ENCODE measurements at regions not wholly inside any gene's neighbourhood (a gene's known extent, or its start where the extent isn't known, plus 50 kb on each side); places are given as distances from the start of the nearest gene placed in this dataset.

- Histone ChIP-seq H3K27ac (no peak overlapping the region), H3K27me3 (no peaks in the 10 kb centered on the region), H3K9ac (ENCODE audit: low read depth in 2 of 2, low read length in 2 of 2) (no peak overlapping the region), H3K4me1 (no peaks in the 10 kb centered on the region), H3K4me3 (no peak overlapping the region), H3K36me3 (no peaks in the 10 kb centered on the region), H3K9me3 (no peaks in the 10 kb centered on the region)
- no peak for DNase-seq
- intact Hi-C loops (cut with DNase I): no loop called here
- no peak for TF ChIP-seq CTCF (IDR thresholded peaks at IDR 0.05)
Observed at GRCh38 chr6:94041945-94042709, 622.8 kb upstream of the EPHA7 start.

- no peak for TF ChIP-seq CTCF (IDR thresholded peaks at IDR 0.05)
Observed at GRCh38 chr6:94036024-94036423, 616.7 kb upstream of the EPHA7 start.

GRCh38 chr6:94027374-94027773 is 608.0 kb upstream of the EPHA7 start:
- no peak overlapping the region for H3K27ac ChIP-seq
- H3K9ac ChIP-seq (ENCODE audit: low read depth in 2 of 2, low read length in 2 of 2): no peak overlapping the region
- no peaks in the 10 kb centered on the region for H3K27me3 ChIP-seq
- no peak overlapping the region for H3K4me3 ChIP-seq
- TF ChIP-seq CTCF (IDR thresholded peaks at IDR 0.05): no peak
- H3K36me3 ChIP-seq: no peaks in the 10 kb centered on the region
- no peaks in the 10 kb centered on the region for H3K9me3 ChIP-seq
- intact Hi-C loops (cut with DNase I): no loop called here
- DNase-seq: no peak
- no peaks in the 10 kb centered on the region for H3K4me1 ChIP-seq

More at GRCh38 chr6:94036024-94036423, 616.7 kb upstream of the EPHA7 start:
- H3K36me3 ChIP-seq: no peaks in the 10 kb centered on the region
- no peak overlapping the region for H3K9ac ChIP-seq (ENCODE audit: low read depth in 2 of 2, low read length in 2 of 2)
- no peaks in the 10 kb centered on the region for H3K9me3 ChIP-seq
- no peak overlapping the region for H3K4me3 ChIP-seq
- H3K4me1 ChIP-seq: no peaks in the 10 kb centered on the region
- intact Hi-C loops (cut with DNase I): no loop called here
- H3K27ac ChIP-seq: no peak overlapping the region
- no peak for DNase-seq
- H3K27me3 ChIP-seq: no peaks in the 10 kb centered on the region

GRCh38 chr6:94026575-94026974 is 607.2 kb upstream of the EPHA7 start:
- H3K4me1 ChIP-seq: no peaks in the 10 kb centered on the region
- TF ChIP-seq CTCF (IDR thresholded peaks at IDR 0.05): no peak
- no peaks in the 10 kb centered on the region for H3K36me3 ChIP-seq
- intact Hi-C loops (cut with DNase I): no loop called here
- no peak for DNase-seq
- H3K9me3 ChIP-seq: no peaks in the 10 kb centered on the region
- H3K27me3 ChIP-seq: no peaks in the 10 kb centered on the region
- H3K4me3 ChIP-seq: no peak overlapping the region
- no peak overlapping the region for H3K27ac ChIP-seq
- no peak overlapping the region for H3K9ac ChIP-seq (ENCODE audit: low read depth in 2 of 2, low read length in 2 of 2)

- Histone ChIP-seq H3K4me3 (no peak overlapping the region), H3K27ac (no peak overlapping the region), H3K27me3 (no peaks in the 10 kb centered on the region), H3K4me1 (no peaks in the 10 kb centered on the region), H3K36me3 (no peaks in the 10 kb centered on the region), H3K9ac (ENCODE audit: low read depth in 2 of 2, low read length in 2 of 2) (no peak overlapping the region), H3K9me3 (no peaks in the 10 kb centered on the region)
- DNase-seq: no peak
- intact Hi-C loops (cut with DNase I): no loop called here
- TF ChIP-seq CTCF (IDR thresholded peaks at IDR 0.05): no peak
Observed at GRCh38 chr6:94005835-94006234, 586.5 kb upstream of the EPHA7 start.
